Testis (tissue), 2 donors: ENCODE measurements at regions not wholly inside any gene's neighbourhood (a gene's known extent, or its start where the extent isn't known, plus 50 kb on each side); places are given as distances from the start of the nearest gene placed in this dataset.

Experiments used
- DNase-seq: peaks from one replicate; pipeline ENCODE4 v3.0.0-alpha.2; 2019
- H3K27ac ChIP-seq, 2 donors: fragments of 200-600 bp; sonication (generic); one replicate each; pipeline ENCODE4 v1.5.1; 2019
- H3K27me3 ChIP-seq: fragments of 200-600 bp; sonication (generic); one replicate; pipeline ENCODE4 v1.5.1; 2019
- H3K36me3 ChIP-seq: fragments of 200-600 bp; sonication (generic); one replicate; pipeline ENCODE4 v1.5.1; 2017; ENCODE audit warnings: low read depth; ENCODE audit errors: missing control alignments
- H3K4me1 ChIP-seq: fragments of 200-600 bp; sonication (generic); one replicate; pipeline ENCODE4 v1.5.1; 2019
- H3K4me3 ChIP-seq, 2 donors: fragments of 200-600 bp; sonication (generic); one replicate each; pipeline ENCODE4 v1.5.1; 2017 to 2019
- H3K9me3 ChIP-seq: fragments of 200-600 bp; sonication (generic); one replicate; pipeline ENCODE4 v1.5.1; 2017
- POLR2A ChIP-seq: fragments of 450-650 bp; IDR thresholded peaks from one replicate; pipeline ENCODE4 v1.6.1; 2017; ENCODE audit warnings: antibody characterized with exemption, mild to moderate bottlenecking, moderate library complexity
- WGBS, 2 donors: methylation state at CpG; one replicate each; pipeline ENCODE4 v1.1.5; 2018; 5-methylcytosine and 5-hydroxymethylcytosine counted together
- intact Hi-C: fragments of 100-400 bp; cut with DNase I; formaldehyde crosslinking; loops from one replicate; pipeline ENCODE4 v1.15.1; 2023; ENCODE audit warnings: low total_unique reads
- TF ChIP-seq, protein P1 (sequence below), 3 experiments: fragments of 450-650 bp in 2 of 3; fragments of 200-600 bp in 1 of 3; sonication (generic) in 1 of 3; IDR thresholded peaks; one replicate each; pipeline ENCODE4 v1.5.1; 2016 to 2019; ENCODE audit warnings: antibody characterized with exemption in 3 of 3, mild to moderate bottlenecking in 2 of 3, moderate library complexity in 1 of 3

- Histone ChIP-seq H3K27ac (no peak overlapping the region), H3K36me3 (no peaks in the 10 kb centered on the region), H3K27me3 (no peaks in the 10 kb centered on the region), H3K9me3 (no peaks in the 10 kb centered on the region), H3K4me1 (no peaks in the 10 kb centered on the region), H3K4me3 (no peak overlapping the region)
- TF ChIP-seq, protein P1, sequence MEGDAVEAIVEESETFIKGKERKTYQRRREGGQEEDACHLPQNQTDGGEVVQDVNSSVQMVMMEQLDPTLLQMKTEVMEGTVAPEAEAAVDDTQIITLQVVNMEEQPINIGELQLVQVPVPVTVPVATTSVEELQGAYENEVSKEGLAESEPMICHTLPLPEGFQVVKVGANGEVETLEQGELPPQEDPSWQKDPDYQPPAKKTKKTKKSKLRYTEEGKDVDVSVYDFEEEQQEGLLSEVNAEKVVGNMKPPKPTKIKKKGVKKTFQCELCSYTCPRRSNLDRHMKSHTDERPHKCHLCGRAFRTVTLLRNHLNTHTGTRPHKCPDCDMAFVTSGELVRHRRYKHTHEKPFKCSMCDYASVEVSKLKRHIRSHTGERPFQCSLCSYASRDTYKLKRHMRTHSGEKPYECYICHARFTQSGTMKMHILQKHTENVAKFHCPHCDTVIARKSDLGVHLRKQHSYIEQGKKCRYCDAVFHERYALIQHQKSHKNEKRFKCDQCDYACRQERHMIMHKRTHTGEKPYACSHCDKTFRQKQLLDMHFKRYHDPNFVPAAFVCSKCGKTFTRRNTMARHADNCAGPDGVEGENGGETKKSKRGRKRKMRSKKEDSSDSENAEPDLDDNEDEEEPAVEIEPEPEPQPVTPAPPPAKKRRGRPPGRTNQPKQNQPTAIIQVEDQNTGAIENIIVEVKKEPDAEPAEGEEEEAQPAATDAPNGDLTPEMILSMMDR (IDR thresholded peaks at IDR 0.05), result no peak
- TF ChIP-seq POLR2A, result no peak
- DNase-seq, result no peak
- 91 to 93% methylated on average over 4 of the region's 4 CpGs for WGBS, 2 donors
- intact Hi-C loops, result no loop called here
These were observed 78.2 kb downstream of the SPRY1 start for GRCh38 chr4:123474817-123475216.

- no peaks in the 10 kb centered on the region for H3K4me1 ChIP-seq
- H3K9me3 ChIP-seq, result no peaks in the 10 kb centered on the region
- 0 to 27% methylated on average over 1 of the region's 1 CpG for WGBS, 2 donors
- no peak for DNase-seq
- H3K27ac ChIP-seq, result no peak overlapping the region
- no peaks in the 10 kb centered on the region for H3K27me3 ChIP-seq
- intact Hi-C loops, result no loop called here
- no peaks in the 10 kb centered on the region for H3K36me3 ChIP-seq
- no peak overlapping the region for H3K4me3 ChIP-seq
- TF ChIP-seq POLR2A, result no peak
These were observed 79.5 kb downstream of the SPRY1 start for GRCh38 chr4:123476089-123476488.

DNA sequence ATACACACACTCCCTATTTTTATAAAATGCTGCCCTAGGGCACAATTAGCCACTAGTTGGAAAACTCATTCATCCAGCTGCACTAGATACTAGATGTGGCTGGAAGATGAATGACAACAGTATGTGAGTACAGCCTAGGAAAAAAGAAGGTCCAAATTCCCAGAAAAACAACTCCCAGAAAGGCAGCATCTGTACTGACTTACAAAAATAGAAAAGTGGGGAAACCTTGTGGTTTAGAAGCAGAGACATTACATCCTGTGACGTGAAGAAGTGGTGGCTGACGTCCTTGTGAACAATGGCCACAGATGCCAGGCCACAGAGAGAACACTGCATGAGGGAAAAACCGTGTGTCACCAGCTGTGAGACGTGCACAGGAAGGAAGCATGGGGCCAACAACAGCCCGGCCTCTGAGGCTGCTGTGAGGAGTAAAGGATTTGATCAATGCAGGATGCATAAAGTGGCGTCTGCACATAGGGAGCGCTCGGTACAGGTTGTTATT, 81.2 kb downstream of the SPRY1 start:
- Histone ChIP-seq H3K36me3 (no peaks in the 10 kb centered on the region), H3K27me3 (no peaks in the 10 kb centered on the region), H3K4me1 (no peaks in the 10 kb centered on the region), H3K9me3 (no peaks in the 10 kb centered on the region), H3K4me3 (no peak overlapping the region), H3K27ac (no peak overlapping the region)
- WGBS, 2 donors, result 76 to 79% methylated on average over 8 of the region's 8 CpGs
- TF ChIP-seq, protein P1 (IDR thresholded peaks at IDR 0.05), result no peak
- no peak for TF ChIP-seq POLR2A
- intact Hi-C loops, result no loop called here
- no peak for DNase-seq

DNA sequence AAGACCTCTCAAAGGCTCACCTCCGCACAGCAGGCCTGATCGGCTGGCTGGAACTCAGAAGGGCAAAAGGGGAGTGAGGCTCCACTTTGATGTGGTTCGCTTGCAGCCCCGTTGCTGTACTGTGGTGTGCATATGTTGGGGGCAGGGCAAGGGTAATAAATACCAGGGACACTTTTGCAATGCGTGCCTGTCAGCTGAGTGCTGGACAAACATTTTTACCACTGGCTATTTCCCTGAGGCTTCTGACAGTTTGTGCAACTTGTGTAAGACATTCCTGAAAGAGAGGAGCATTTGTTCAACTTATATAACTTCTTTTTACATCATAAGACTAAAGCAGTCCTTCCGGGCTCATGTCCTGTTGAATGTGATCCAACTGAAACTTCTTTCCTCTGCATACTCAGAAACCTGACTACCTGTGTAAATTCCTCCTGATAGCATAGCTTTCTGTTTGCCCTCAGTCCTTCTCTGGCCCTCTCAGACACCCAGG, 82.3 kb downstream of the SPRY1 start:
- intact Hi-C loops, result no loop called here
- 79 to 86% methylated on average over 6 of the region's 6 CpGs for WGBS, 2 donors
- TF ChIP-seq, protein P1 (IDR thresholded peaks at IDR 0.05), result no peak
- no peak for TF ChIP-seq POLR2A
- no peak for DNase-seq
- Histone ChIP-seq H3K27ac (no peak overlapping the region), H3K27me3 (no peaks in the 10 kb centered on the region), H3K36me3 (no peaks in the 10 kb centered on the region), H3K4me3 (no peak overlapping the region), H3K4me1 (no peaks in the 10 kb centered on the region), H3K9me3 (no peaks in the 10 kb centered on the region)

DNA sequence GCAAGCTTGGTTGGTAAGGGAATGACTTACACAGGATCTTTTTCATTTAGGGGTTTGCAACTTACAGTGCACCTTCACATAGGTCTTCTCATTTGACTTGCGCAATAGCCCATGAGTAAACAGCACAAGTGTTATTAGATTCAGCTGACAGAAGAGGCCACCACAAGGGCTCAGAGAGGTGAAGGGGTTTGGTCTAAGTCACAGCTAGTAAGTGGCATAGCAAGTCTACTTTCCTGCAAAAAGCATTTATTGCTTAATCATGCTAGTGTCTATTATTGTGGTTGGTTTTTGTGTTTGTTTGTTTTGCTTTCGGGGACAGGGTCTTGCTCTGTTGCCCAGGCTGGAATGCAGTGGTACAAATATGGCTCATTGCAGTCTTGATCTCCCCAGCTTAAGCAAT, 83.3 kb downstream of the SPRY1 start:
- WGBS, 2 donors, result 65 to 93% methylated on average over 2 of the region's 2 CpGs
- no peak overlapping the region for H3K27ac ChIP-seq

GRCh38 chr4:123480706-123481418, 84.3 kb downstream of the SPRY1 start:
- Histone ChIP-seq H3K36me3 (no peaks in the 10 kb centered on the region), H3K9me3 (no peaks in the 10 kb centered on the region), H3K27ac (no peak overlapping the region), H3K4me1 (no peaks in the 10 kb centered on the region), H3K4me3 (no peak overlapping the region), H3K27me3 (no peaks in the 10 kb centered on the region)
- 79 to 89% methylated on average over 7 of the region's 7 CpGs for WGBS, 2 donors
- intact Hi-C loops, result no loop called here
- DNase-seq, result no peak
- TF ChIP-seq, protein P1 (IDR thresholded peaks at IDR 0.05), result no peak
- no peak for TF ChIP-seq POLR2A

More for the DNA sequence above, 83.3 kb downstream of the SPRY1 start:
- Histone ChIP-seq H3K4me3 (no peak overlapping the region), H3K27me3 (no peaks in the 10 kb centered on the region), H3K4me1 (no peaks in the 10 kb centered on the region), H3K9me3 (no peaks in the 10 kb centered on the region), H3K36me3 (no peaks in the 10 kb centered on the region)
- TF ChIP-seq POLR2A, result no peak
- DNase-seq, result no peak
- intact Hi-C loops, result no loop called here
